ENCODE measurements at regions not wholly inside any gene's neighbourhood (a gene's known extent, or its start where the extent isn't known, plus 50 kb on each side); places are given as distances from the start of the nearest gene placed in this dataset.
"Not testable (repeated sequence)": the region's sequence is repeated elsewhere in the genome, so short reads cannot be mapped to it uniquely, and the experiment has no call there.

GRCh38 chr21:8399866-8400265 lies 2121.5 kb upstream of the TPTE start:
- not testable (repeated sequence) for H3K4me3 ChIP-seq (ENCODE audit: low read depth in 1 of 3, low read length in 3 of 3); FAIRE-seq; DNase-seq; H3K27ac ChIP-seq (ENCODE audit: low read depth in 1 of 3, low read length in 2 of 3); H3K36me3 ChIP-seq (ENCODE audit: control insufficient read depth in 3 of 3, insufficient read depth in 2 of 3, low read depth in 1 of 3, low read length in 3 of 3); H3K27me3 ChIP-seq (ENCODE audit: control insufficient read depth in 3 of 3, insufficient read depth in 3 of 3, low read length in 3 of 3); H3K4me1 ChIP-seq (ENCODE audit: control insufficient read depth in 3 of 3, insufficient read depth in 2 of 3, low read depth in 1 of 3, low read length in 2 of 3); H3K9me3 ChIP-seq (ENCODE audit: control insufficient read depth in 2 of 2, insufficient read depth in 1 of 2, low read depth in 1 of 2, low read length in 1 of 2)
- no CpG with 5 or more reads among the region's 67 CpGs for WGBS, 3 donors

DNA sequence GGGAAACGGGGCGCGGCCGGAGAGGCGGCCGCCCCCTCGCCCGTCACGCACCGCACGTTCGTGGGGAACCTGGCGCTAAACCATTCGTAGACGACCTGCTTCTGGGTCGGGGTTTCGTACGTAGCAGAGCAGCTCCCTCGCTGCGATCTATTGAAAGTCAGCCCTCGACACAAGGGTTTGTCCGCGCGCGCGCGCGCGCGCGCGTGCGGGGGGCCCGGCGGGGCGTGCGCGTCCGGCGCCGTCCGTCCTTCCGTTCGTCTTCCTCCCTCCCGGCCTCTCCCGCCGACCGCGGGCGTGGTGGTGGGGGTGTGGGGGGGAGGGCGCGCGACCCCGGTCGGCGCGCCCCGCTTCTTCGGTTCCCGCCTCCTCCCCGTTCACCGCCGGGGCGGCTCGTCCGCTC lies 2119.6 kb upstream of the TPTE start:
- H3K36me3 ChIP-seq (ENCODE audit: control insufficient read depth in 3 of 3, insufficient read depth in 2 of 3, low read depth in 1 of 3, low read length in 3 of 3); H3K4me1 ChIP-seq (ENCODE audit: control insufficient read depth in 3 of 3, insufficient read depth in 2 of 3, low read depth in 1 of 3, low read length in 2 of 3); FAIRE-seq; H3K9me3 ChIP-seq (ENCODE audit: control insufficient read depth in 2 of 2, insufficient read depth in 1 of 2, low read depth in 1 of 2, low read length in 1 of 2); H3K27ac ChIP-seq (ENCODE audit: low read depth in 1 of 3, low read length in 2 of 3); H3K4me3 ChIP-seq (ENCODE audit: low read depth in 1 of 3, low read length in 3 of 3); H3K27me3 ChIP-seq (ENCODE audit: control insufficient read depth in 3 of 3, insufficient read depth in 3 of 3, low read length in 3 of 3); DNase-seq: not testable (repeated sequence)
- WGBS, 3 donors = no CpG with 5 or more reads among the region's 66 CpGs

DNA sequence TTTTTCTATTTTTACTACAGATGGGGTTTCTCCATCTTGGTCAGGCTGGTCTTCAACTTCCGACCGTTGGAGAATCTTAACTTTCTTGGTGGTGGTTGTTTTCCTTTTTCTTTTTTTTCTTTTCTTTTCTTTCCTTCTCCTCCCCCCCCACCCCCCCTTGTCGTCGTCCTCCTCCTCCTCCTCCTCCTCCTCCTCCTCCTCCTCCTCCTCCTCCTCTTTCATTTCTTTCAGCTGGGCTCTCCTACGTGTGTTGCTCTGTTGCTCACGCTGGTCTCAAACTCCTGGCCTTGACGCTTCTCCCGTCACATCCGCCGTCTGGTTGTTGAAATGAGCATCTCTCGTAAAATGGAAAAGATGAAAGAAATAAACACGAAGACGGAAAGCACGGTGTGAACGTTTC lies 2115.1 kb upstream of the TPTE start:
- H3K36me3 ChIP-seq (ENCODE audit: control insufficient read depth in 3 of 3, insufficient read depth in 2 of 3, low read depth in 1 of 3, low read length in 3 of 3); H3K27ac ChIP-seq (ENCODE audit: low read depth in 1 of 3, low read length in 2 of 3); H3K27me3 ChIP-seq (ENCODE audit: control insufficient read depth in 3 of 3, insufficient read depth in 3 of 3, low read length in 3 of 3); H3K9me3 ChIP-seq (ENCODE audit: control insufficient read depth in 2 of 2, insufficient read depth in 1 of 2, low read depth in 1 of 2, low read length in 1 of 2); H3K4me1 ChIP-seq (ENCODE audit: control insufficient read depth in 3 of 3, insufficient read depth in 2 of 3, low read depth in 1 of 3, low read length in 2 of 3); DNase-seq; H3K4me3 ChIP-seq (ENCODE audit: low read depth in 1 of 3, low read length in 3 of 3); FAIRE-seq: not testable (repeated sequence)
- no CpG with 5 or more reads among the region's 15 CpGs for WGBS, 3 donors

GRCh38 chr21:8411139-8411671 lies 2110.2 kb upstream of the TPTE start:
- not testable (repeated sequence) for H3K4me1 ChIP-seq (ENCODE audit: control insufficient read depth in 3 of 3, insufficient read depth in 2 of 3, low read depth in 1 of 3, low read length in 2 of 3); H3K9me3 ChIP-seq (ENCODE audit: control insufficient read depth in 2 of 2, insufficient read depth in 1 of 2, low read depth in 1 of 2, low read length in 1 of 2); H3K36me3 ChIP-seq (ENCODE audit: control insufficient read depth in 3 of 3, insufficient read depth in 2 of 3, low read depth in 1 of 3, low read length in 3 of 3); H3K27me3 ChIP-seq (ENCODE audit: control insufficient read depth in 3 of 3, insufficient read depth in 3 of 3, low read length in 3 of 3); H3K27ac ChIP-seq (ENCODE audit: low read depth in 1 of 3, low read length in 2 of 3); DNase-seq; FAIRE-seq; H3K4me3 ChIP-seq (ENCODE audit: low read depth in 1 of 3, low read length in 3 of 3)
- no CpG with 5 or more reads among the region's 4 CpGs for WGBS, 3 donors

- no CpG with 5 or more reads among the region's 2 CpGs for WGBS, 3 donors
- not testable (repeated sequence) for H3K4me3 ChIP-seq (ENCODE audit: low read depth in 1 of 3, low read length in 3 of 3); DNase-seq; H3K4me1 ChIP-seq (ENCODE audit: control insufficient read depth in 3 of 3, insufficient read depth in 2 of 3, low read depth in 1 of 3, low read length in 2 of 3); H3K9me3 ChIP-seq (ENCODE audit: control insufficient read depth in 2 of 2, insufficient read depth in 1 of 2, low read depth in 1 of 2, low read length in 1 of 2); H3K36me3 ChIP-seq (ENCODE audit: control insufficient read depth in 3 of 3, insufficient read depth in 2 of 3, low read depth in 1 of 3, low read length in 3 of 3); H3K27ac ChIP-seq (ENCODE audit: low read depth in 1 of 3, low read length in 2 of 3); H3K27me3 ChIP-seq (ENCODE audit: control insufficient read depth in 3 of 3, insufficient read depth in 3 of 3, low read length in 3 of 3); FAIRE-seq
Observed at GRCh38 chr21:8419925-8420560, 2101.3 kb upstream of the TPTE start.

DNA sequence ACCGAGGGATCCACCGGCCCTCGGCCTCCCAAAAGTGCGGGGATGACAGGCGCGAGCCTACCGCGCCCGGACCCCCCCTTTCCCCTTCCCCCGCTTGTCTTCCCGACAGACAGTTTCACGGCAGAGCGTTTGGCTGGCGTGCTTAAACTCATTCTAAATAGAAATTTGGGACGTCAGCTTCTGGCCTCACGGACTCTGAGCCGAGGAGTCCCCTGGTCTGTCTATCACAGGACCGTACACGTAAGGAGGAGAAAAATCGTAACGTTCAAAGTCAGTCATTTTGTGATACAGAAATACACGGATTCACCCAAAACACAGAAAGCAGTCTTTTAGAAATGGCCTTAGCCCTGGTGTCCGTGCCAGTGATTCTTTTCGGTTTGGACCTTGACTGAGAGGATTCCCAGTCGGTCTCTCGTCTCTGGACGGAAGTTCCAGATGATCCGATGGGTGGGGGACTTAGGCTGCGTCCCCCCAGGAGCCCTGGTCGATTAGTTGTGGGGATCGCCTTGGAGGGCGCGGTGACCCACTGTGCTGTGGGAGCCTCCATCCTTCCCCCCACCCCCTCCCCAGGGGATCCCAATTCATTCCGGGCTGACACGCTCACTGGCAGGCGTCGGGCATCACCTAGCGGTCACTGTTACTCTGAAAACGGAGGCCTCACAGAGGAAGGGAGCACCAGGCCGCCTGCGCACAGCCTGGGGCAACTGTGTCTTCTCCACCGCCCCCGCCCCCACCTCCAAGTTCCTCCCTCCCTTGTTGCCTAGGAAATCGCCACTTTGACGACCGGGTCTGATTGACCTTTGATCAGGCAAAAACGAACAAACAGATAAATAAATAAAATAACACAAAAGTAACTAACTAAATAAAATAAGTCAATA lies 2093.4 kb upstream of the TPTE start:
- DNase-seq; H3K27ac ChIP-seq (ENCODE audit: low read depth in 1 of 3, low read length in 2 of 3); H3K4me3 ChIP-seq (ENCODE audit: low read depth in 1 of 3, low read length in 3 of 3); H3K4me1 ChIP-seq (ENCODE audit: control insufficient read depth in 3 of 3, insufficient read depth in 2 of 3, low read depth in 1 of 3, low read length in 2 of 3); FAIRE-seq; H3K36me3 ChIP-seq (ENCODE audit: control insufficient read depth in 3 of 3, insufficient read depth in 2 of 3, low read depth in 1 of 3, low read length in 3 of 3); H3K9me3 ChIP-seq (ENCODE audit: control insufficient read depth in 2 of 2, insufficient read depth in 1 of 2, low read depth in 1 of 2, low read length in 1 of 2); H3K27me3 ChIP-seq (ENCODE audit: control insufficient read depth in 3 of 3, insufficient read depth in 3 of 3, low read length in 3 of 3): not testable (repeated sequence)
- WGBS, 3 donors = no CpG with 5 or more reads among the region's 47 CpGs

- H3K27ac ChIP-seq (ENCODE audit: low read depth in 1 of 3, low read length in 2 of 3); H3K27me3 ChIP-seq (ENCODE audit: control insufficient read depth in 3 of 3, insufficient read depth in 3 of 3, low read length in 3 of 3); H3K4me1 ChIP-seq (ENCODE audit: control insufficient read depth in 3 of 3, insufficient read depth in 2 of 3, low read depth in 1 of 3, low read length in 2 of 3); H3K4me3 ChIP-seq (ENCODE audit: low read depth in 1 of 3, low read length in 3 of 3); FAIRE-seq; DNase-seq; H3K9me3 ChIP-seq (ENCODE audit: control insufficient read depth in 2 of 2, insufficient read depth in 1 of 2, low read depth in 1 of 2, low read length in 1 of 2); H3K36me3 ChIP-seq (ENCODE audit: control insufficient read depth in 3 of 3, insufficient read depth in 2 of 3, low read depth in 1 of 3, low read length in 3 of 3): not testable (repeated sequence)
- WGBS, 3 donors = no CpG with 5 or more reads among the region's 43 CpGs
Observed at GRCh38 chr21:8428668-8429456, 2092.5 kb upstream of the TPTE start.

- no CpG with 5 or more reads among the region's 64 CpGs for WGBS, 3 donors
- not testable (repeated sequence) for H3K27ac ChIP-seq (ENCODE audit: low read depth in 1 of 3, low read length in 2 of 3); DNase-seq; H3K27me3 ChIP-seq (ENCODE audit: control insufficient read depth in 3 of 3, insufficient read depth in 3 of 3, low read length in 3 of 3); H3K4me1 ChIP-seq (ENCODE audit: control insufficient read depth in 3 of 3, insufficient read depth in 2 of 3, low read depth in 1 of 3, low read length in 2 of 3); H3K36me3 ChIP-seq (ENCODE audit: control insufficient read depth in 3 of 3, insufficient read depth in 2 of 3, low read depth in 1 of 3, low read length in 3 of 3); H3K9me3 ChIP-seq (ENCODE audit: control insufficient read depth in 2 of 2, insufficient read depth in 1 of 2, low read depth in 1 of 2, low read length in 1 of 2); H3K4me3 ChIP-seq (ENCODE audit: low read depth in 1 of 3, low read length in 3 of 3); FAIRE-seq
Observed at GRCh38 chr21:8434710-8435109, 2086.7 kb upstream of the TPTE start.
